DOHH2 (cell line): ENCODE measurements at regions not wholly inside any gene's neighbourhood (a gene's known extent, or its start where the extent isn't known, plus 50 kb on each side); places are given as distances from the start of the nearest gene placed in this dataset.

ENCODE experiments used
- H3F3A ChIP-seq: fragments of 200-600 bp; sonication (generic), shearing (Covaris generic); 2 replicates; pipeline ENCODE4 v1.6.0; 2016; ENCODE audit warnings: antibody characterized with exemption, mild to moderate bottlenecking; ENCODE audit not compliant: control insufficient read depth, insufficient read depth
- H3K27ac ChIP-seq: fragments of 200-600 bp; sonication (generic); 2 replicates; pipeline ENCODE4 v1.5.1; 2014; ENCODE audit warnings: low read depth, mild to moderate bottlenecking, low read length, moderate library complexity
- H3K27me3 ChIP-seq: fragments of 200-600 bp; sonication (generic); 2 replicates; pipeline ENCODE4 v1.6.1; 2014; ENCODE audit warnings: mild to moderate bottlenecking, low read length, mixed read lengths; ENCODE audit not compliant: control insufficient read depth
- H3K36me3 ChIP-seq: fragments of 200-600 bp; sonication (generic); 2 replicates; pipeline ENCODE4 v1.6.1; 2014; ENCODE audit warnings: mild to moderate bottlenecking, low read length, moderate library complexity, mixed read lengths; ENCODE audit not compliant: control insufficient read depth
- H3K4me1 ChIP-seq: fragments of 200-600 bp; sonication (generic); 2 replicates; pipeline ENCODE4 v1.6.1; 2014; ENCODE audit warnings: mild to moderate bottlenecking, low read length, mixed read lengths; ENCODE audit not compliant: control insufficient read depth
- H3K4me2 ChIP-seq: fragments of 200-600 bp; sonication (generic); 2 replicates; pipeline ENCODE4 v1.6.0; 2014; ENCODE audit warnings: mild to moderate bottlenecking, low read length, moderate library complexity
- H3K4me3 ChIP-seq: fragments of 200-600 bp; sonication (generic); 2 replicates; pipeline ENCODE4 v1.5.1; 2014; ENCODE audit warnings: mild to moderate bottlenecking, low read length, mixed read lengths
- H3K79me2 ChIP-seq: fragments of 200-600 bp; sonication (generic); 2 replicates; pipeline ENCODE4 v1.6.1; 2014; ENCODE audit warnings: mild to moderate bottlenecking, low read length, mixed read lengths; ENCODE audit not compliant: control insufficient read depth
- H3K9me2 ChIP-seq: fragments of 200-600 bp; sonication (generic); replicated peaks from 2 replicates; pipeline ENCODE4 v1.6.1; 2014; ENCODE audit warnings: mild to moderate bottlenecking, low read length, mixed read lengths; ENCODE audit not compliant: control insufficient read depth
- H3K9me3 ChIP-seq: fragments of 200-600 bp; sonication (generic); 2 replicates; pipeline ENCODE4 v1.6.1; 2014; ENCODE audit warnings: antibody characterized with exemption, low read length, mixed read lengths; ENCODE audit not compliant: control insufficient read depth, insufficient read depth
- H4K20me1 ChIP-seq: fragments of 200-600 bp; sonication (generic); 2 replicates; pipeline ENCODE4 v1.6.0; 2014; ENCODE audit warnings: low read depth, mild to moderate bottlenecking, antibody characterized with exemption, low read length, moderate library complexity; ENCODE audit not compliant: control insufficient read depth, insufficient read depth
- EZH2phosphoT487 ChIP-seq: fragments of 200-600 bp; sonication (generic); IDR thresholded peaks from 2 replicates; pipeline ENCODE4 v1.6.1; 2017; ENCODE audit warnings: borderline replicate concordance, mild to moderate bottlenecking, antibody characterized with exemption, low read length, moderate library complexity, mixed read lengths
- TF ChIP-seq, protein P1 (sequence below): fragments of 200-600 bp; sonication (generic); IDR thresholded peaks from one replicate; pipeline ENCODE4 v1.5.1; 2014; ENCODE audit warnings: antibody characterized with exemption, mild to moderate bottlenecking, low read depth, low read length; ENCODE audit not compliant: poor library complexity, severe bottlenecking

DNA sequence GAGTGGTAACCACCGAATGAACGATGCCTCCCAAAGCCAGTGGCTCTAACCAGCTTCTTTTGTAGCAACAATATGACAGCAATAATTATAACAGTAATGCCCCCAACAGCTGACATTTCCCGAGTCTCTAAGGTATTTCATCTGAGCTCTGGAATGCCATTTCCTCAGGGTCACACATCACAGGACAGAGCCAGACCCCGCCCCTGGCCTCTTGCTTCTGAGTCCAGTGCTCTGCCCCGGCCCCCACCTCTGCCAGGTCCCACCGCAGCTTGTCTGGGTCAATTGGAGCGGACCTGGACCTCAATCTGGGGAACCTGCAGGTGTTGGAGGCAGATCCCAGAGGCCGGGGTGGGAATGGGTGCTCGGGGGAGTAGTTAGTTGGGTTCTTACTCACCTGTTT, 63.8 kb downstream of the IGLL1 start:
- no peaks in the 10 kb centered on the region for H3K79me2 ChIP-seq
- H3K36me3 ChIP-seq: no peaks in the 10 kb centered on the region
- H3K27ac ChIP-seq: no peak overlapping the region
- H3K4me1 ChIP-seq: peaks cover 2% of the 10 kb centered on the region
- H3K4me3 ChIP-seq: no peak overlapping the region
- TF ChIP-seq EZH2phosphoT487: no peak
- TF ChIP-seq, protein P1, sequence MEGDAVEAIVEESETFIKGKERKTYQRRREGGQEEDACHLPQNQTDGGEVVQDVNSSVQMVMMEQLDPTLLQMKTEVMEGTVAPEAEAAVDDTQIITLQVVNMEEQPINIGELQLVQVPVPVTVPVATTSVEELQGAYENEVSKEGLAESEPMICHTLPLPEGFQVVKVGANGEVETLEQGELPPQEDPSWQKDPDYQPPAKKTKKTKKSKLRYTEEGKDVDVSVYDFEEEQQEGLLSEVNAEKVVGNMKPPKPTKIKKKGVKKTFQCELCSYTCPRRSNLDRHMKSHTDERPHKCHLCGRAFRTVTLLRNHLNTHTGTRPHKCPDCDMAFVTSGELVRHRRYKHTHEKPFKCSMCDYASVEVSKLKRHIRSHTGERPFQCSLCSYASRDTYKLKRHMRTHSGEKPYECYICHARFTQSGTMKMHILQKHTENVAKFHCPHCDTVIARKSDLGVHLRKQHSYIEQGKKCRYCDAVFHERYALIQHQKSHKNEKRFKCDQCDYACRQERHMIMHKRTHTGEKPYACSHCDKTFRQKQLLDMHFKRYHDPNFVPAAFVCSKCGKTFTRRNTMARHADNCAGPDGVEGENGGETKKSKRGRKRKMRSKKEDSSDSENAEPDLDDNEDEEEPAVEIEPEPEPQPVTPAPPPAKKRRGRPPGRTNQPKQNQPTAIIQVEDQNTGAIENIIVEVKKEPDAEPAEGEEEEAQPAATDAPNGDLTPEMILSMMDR: no peak
- no peak overlapping the region for H3K4me2 ChIP-seq
- peaks cover 4% of the 10 kb centered on the region for H3K27me3 ChIP-seq
- no peaks in the 10 kb centered on the region for H3F3A ChIP-seq
- no peaks in the 10 kb centered on the region for H3K9me2 ChIP-seq
- H4K20me1 ChIP-seq: no peaks in the 10 kb centered on the region
- H3K9me3 ChIP-seq: no peaks in the 10 kb centered on the region

DNA sequence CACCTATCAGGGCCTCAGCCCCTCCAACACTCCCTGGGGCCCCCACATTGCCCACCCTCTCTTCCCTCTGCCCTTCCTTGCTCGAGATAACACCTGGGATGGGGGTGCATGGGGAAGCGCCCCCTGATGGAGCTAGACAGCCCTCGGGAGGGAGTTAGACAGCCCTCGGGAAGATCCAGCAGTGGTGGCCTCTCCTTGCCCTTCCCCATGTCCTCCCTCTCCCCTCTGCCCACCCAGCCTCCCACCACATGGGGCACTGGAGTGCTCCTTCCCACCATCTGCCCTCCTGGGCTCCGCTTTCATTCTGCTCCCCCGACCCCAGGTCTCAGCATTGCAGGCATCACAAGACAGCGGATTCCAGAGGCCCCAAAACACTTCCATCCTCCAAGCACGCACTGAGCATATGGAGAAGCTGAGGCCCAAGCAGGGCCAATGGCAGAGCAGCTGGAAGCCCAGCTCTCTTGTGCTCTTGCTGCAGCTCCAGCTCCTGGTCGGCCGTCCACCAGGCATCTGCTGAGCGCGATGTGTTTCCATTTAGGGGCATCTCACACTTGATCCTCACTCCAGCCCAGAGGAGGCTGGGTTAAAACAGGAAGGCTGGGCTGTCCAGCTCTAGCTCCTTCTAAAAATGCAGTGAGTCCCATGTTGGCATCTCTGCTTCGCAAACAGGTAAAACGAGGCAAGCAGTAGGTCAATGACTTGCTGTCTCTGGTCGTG, 65.6 kb downstream of the IGLL1 start:
- Histone ChIP-seq H3F3A (no peaks in the 10 kb centered on the region), H3K79me2 (no peaks in the 10 kb centered on the region), H3K9me3 (no peaks in the 10 kb centered on the region), H3K9me2 (no peaks in the 10 kb centered on the region), H3K27ac (no peak overlapping the region), H3K4me2 (no peak overlapping the region), H4K20me1 (no peaks in the 10 kb centered on the region), H3K36me3 (no peaks in the 10 kb centered on the region), H3K27me3 (no peaks in the 10 kb centered on the region), H3K4me3 (no peak overlapping the region), H3K4me1 (no peaks in the 10 kb centered on the region)
- TF ChIP-seq EZH2phosphoT487: no peak
- TF ChIP-seq, protein P1: no peak

DNA sequence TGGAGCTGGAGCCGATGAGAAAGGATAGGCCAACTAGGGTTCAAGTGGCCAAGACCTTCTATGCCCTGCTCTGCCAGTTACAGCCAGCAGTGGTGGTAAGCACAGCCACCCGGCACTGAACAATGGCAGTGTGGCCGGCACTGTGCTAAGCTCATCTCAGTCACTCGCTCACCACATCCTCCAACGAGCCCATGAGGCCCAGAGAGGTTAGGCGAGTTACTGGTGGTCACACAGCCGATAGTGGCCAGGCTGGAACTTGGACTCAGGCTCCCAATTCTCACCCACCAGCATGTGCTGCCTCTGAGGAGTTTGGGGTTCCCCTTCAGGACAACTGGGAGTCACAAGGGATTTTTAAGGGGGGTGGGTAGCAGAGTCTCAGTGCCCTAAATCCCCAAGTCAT, 66.4 kb downstream of the IGLL1 start:
- Histone ChIP-seq H3K27ac (no peak overlapping the region), H3K4me2 (no peak overlapping the region), H3K9me3 (no peaks in the 10 kb centered on the region), H3F3A (no peaks in the 10 kb centered on the region), H4K20me1 (no peaks in the 10 kb centered on the region), H3K9me2 (no peaks in the 10 kb centered on the region), H3K27me3 (no peaks in the 10 kb centered on the region), H3K36me3 (no peaks in the 10 kb centered on the region), H3K79me2 (no peaks in the 10 kb centered on the region), H3K4me3 (no peak overlapping the region), H3K4me1 (no peaks in the 10 kb centered on the region)
- TF ChIP-seq EZH2phosphoT487: no peak
- TF ChIP-seq, protein P1: no peak
